ENCODE measurements at regions not wholly inside any gene's neighbourhood (a gene's known extent, or its start where the extent isn't known, plus 50 kb on each side); places are given as distances from the start of the nearest gene placed in this dataset.

DNA sequence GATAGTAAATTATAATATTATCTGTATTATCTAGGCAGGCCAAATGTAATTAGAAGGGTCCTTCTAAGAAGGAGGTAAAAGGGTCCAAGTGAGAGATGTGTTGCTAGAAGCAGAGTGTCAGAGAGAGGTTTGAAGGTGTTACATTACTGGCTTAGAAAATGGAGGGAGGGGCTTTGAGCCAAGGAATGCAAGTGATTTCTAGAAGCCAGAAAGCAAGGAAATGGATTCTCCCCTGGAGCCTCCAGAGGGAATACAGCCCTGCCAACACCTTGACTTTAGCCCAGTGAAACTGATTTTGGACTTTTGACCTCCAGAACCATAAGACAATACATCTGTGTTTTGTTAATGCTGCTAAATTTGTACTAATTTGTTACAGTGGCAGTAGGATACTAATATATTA is 97.9 kb upstream of the IL6 start:
- Histone ChIP-seq H3K4me1 (ENCODE audit: control insufficient read depth, insufficient read depth, low read length) (no peaks in the 10 kb centered on the region), H3K36me3 (ENCODE audit: control insufficient read depth, insufficient read depth, low read length) (no peaks in the 10 kb centered on the region), H3K4me3 (ENCODE audit: low read length) (no peak overlapping the region), H3K27me3 (ENCODE audit: control insufficient read depth, insufficient read depth, low read length) (no peaks in the 10 kb centered on the region), H3K27ac (ENCODE audit: low read length) (no peak overlapping the region), H3K9me3 (ENCODE audit: control insufficient read depth, insufficient read depth, low read length) (no peaks in the 10 kb centered on the region)
- Mint-ChIP-seq H3K36me3 (no peaks in the 10 kb centered on the region), H3K4me1 (no peaks in the 10 kb centered on the region), H3K9me3 (no peaks in the 10 kb centered on the region), H3K27me3 (ENCODE audit: low read depth in 2 of 2) (peaks cover 0 to 7% of the 10 kb centered on the region in 2 donors), H3K27ac (no peak overlapping the region), H3K4me3 (no peak overlapping the region)
- DNase-seq = no peak
- TF ChIP-seq, protein P1, sequence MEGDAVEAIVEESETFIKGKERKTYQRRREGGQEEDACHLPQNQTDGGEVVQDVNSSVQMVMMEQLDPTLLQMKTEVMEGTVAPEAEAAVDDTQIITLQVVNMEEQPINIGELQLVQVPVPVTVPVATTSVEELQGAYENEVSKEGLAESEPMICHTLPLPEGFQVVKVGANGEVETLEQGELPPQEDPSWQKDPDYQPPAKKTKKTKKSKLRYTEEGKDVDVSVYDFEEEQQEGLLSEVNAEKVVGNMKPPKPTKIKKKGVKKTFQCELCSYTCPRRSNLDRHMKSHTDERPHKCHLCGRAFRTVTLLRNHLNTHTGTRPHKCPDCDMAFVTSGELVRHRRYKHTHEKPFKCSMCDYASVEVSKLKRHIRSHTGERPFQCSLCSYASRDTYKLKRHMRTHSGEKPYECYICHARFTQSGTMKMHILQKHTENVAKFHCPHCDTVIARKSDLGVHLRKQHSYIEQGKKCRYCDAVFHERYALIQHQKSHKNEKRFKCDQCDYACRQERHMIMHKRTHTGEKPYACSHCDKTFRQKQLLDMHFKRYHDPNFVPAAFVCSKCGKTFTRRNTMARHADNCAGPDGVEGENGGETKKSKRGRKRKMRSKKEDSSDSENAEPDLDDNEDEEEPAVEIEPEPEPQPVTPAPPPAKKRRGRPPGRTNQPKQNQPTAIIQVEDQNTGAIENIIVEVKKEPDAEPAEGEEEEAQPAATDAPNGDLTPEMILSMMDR (IDR thresholded peaks at IDR 0.05) = no peak
- intact Hi-C loops (cut with micrococcal nuclease) = no loop called here
- no peak for ATAC-seq

DNA sequence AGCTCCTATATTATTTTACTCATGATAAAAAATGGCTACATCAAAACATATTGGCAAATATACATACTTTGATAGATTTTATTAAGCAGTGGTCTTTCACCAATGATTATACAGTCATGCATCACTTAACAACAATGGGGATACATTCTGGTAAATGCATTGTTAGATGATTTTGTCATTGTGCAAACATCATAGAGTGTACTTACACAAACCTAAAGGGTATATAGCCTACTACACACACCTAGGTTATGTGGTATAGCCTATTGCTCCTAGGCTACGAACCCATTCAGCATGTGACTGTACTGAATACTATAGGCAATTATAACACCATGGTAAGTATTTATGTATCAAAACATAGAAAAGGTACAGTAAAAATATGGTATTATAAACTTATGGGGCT is 98.9 kb upstream of the IL6 start:
- H3K9me3 Mint-ChIP-seq = no peaks in the 10 kb centered on the region
- H3K27me3 Mint-ChIP-seq (ENCODE audit: low read depth in 2 of 2) = peaks cover 0 to 7% of the 10 kb centered on the region in 2 donors
- no peaks in the 10 kb centered on the region for H3K27me3 ChIP-seq (ENCODE audit: control insufficient read depth, insufficient read depth, low read length)
- H3K4me3 ChIP-seq (ENCODE audit: low read length) = no peak overlapping the region
- H3K4me1 Mint-ChIP-seq = no peaks in the 10 kb centered on the region
- no peak overlapping the region for H3K27ac ChIP-seq (ENCODE audit: low read length)
- TF ChIP-seq, protein P1 (IDR thresholded peaks at IDR 0.05) = no peak
- H3K27ac Mint-ChIP-seq = no peak overlapping the region
- H3K9me3 ChIP-seq (ENCODE audit: control insufficient read depth, insufficient read depth, low read length) = no peaks in the 10 kb centered on the region
- intact Hi-C loops (cut with micrococcal nuclease) = no loop called here
- H3K4me3 Mint-ChIP-seq = no peak overlapping the region
- no CpG with 5 or more reads among the region's 1 CpG for WGBS (ENCODE audit: insufficient coverage)
- DNase-seq (no peak), ATAC-seq (no peak)
- H3K36me3 ChIP-seq (ENCODE audit: control insufficient read depth, insufficient read depth, low read length) = no peaks in the 10 kb centered on the region
- H3K4me1 ChIP-seq (ENCODE audit: control insufficient read depth, insufficient read depth, low read length) = no peaks in the 10 kb centered on the region
- H3K36me3 Mint-ChIP-seq = no peaks in the 10 kb centered on the region

DNA sequence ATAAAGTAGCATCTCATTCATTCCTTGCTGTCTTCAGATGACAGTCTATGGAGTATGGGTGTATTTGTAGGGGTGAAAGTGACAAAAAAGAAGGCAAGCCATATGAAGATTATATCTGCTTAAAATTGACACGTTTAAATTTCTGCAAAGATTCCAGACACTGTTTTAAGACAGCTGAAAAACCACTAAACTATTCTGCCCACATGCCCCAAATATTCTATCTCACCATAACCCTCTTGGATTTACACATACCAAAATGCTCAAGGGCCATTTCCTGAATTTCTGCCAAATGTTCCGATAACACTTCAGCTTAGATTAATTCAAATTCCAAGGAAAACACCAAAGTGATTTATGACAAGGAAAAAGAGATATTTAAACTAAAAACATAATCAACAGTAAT is 99.9 kb upstream of the IL6 start:
- no peaks in the 10 kb centered on the region for H3K9me3 ChIP-seq (ENCODE audit: control insufficient read depth, insufficient read depth, low read length)
- H3K9me3 Mint-ChIP-seq = no peaks in the 10 kb centered on the region
- no peak for DNase-seq
- TF ChIP-seq, protein P1 (IDR thresholded peaks at IDR 0.05) = no peak
- no peak overlapping the region for H3K4me3 Mint-ChIP-seq
- H3K27me3 Mint-ChIP-seq (ENCODE audit: low read depth in 2 of 2) = peaks cover 0 to 7% of the 10 kb centered on the region in 2 donors
- no peak overlapping the region for H3K27ac Mint-ChIP-seq
- H3K4me3 ChIP-seq (ENCODE audit: low read length) = no peak overlapping the region
- WGBS (ENCODE audit: insufficient coverage) = 65% methylated on average over 1 of the region's 2 CpGs
- no peaks in the 10 kb centered on the region for H3K36me3 Mint-ChIP-seq
- intact Hi-C loops (cut with micrococcal nuclease) = no loop called here
- H3K4me1 Mint-ChIP-seq = no peaks in the 10 kb centered on the region
- H3K27me3 ChIP-seq (ENCODE audit: control insufficient read depth, insufficient read depth, low read length) = no peaks in the 10 kb centered on the region
- no peaks in the 10 kb centered on the region for H3K36me3 ChIP-seq (ENCODE audit: control insufficient read depth, insufficient read depth, low read length)
- no peaks in the 10 kb centered on the region for H3K4me1 ChIP-seq (ENCODE audit: control insufficient read depth, insufficient read depth, low read length)
- H3K27ac ChIP-seq (ENCODE audit: low read length) = no peak overlapping the region
- no peak for ATAC-seq

GRCh38 chr7:22625251-22625650 is 101.7 kb upstream of the IL6 start:
- Mint-ChIP-seq H3K9me3 (no peaks in the 10 kb centered on the region), H3K4me3 (no peak overlapping the region), H3K4me1 (no peaks in the 10 kb centered on the region), H3K27me3 (ENCODE audit: low read depth in 2 of 2) (peaks cover 0 to 5% of the 10 kb centered on the region in 2 donors), H3K36me3 (no peaks in the 10 kb centered on the region), H3K27ac (no peak overlapping the region)
- ATAC-seq (no peak), DNase-seq (no peak)
- Histone ChIP-seq H3K4me3 (ENCODE audit: low read length) (no peak overlapping the region), H3K27ac (ENCODE audit: low read length) (no peak overlapping the region), H3K27me3 (ENCODE audit: control insufficient read depth, insufficient read depth, low read length) (no peaks in the 10 kb centered on the region), H3K4me1 (ENCODE audit: control insufficient read depth, insufficient read depth, low read length) (no peaks in the 10 kb centered on the region), H3K9me3 (ENCODE audit: control insufficient read depth, insufficient read depth, low read length) (no peaks in the 10 kb centered on the region), H3K36me3 (ENCODE audit: control insufficient read depth, insufficient read depth, low read length) (no peaks in the 10 kb centered on the region)
- TF ChIP-seq, protein P1 (IDR thresholded peaks at IDR 0.05) = no peak
- WGBS (ENCODE audit: insufficient coverage) = 100% methylated on average over 1 of the region's 1 CpG
- intact Hi-C loops (cut with micrococcal nuclease) = no loop called here
